Heart left ventricle (tissue), 13 donors: ENCODE measurements at regions not wholly inside any gene's neighbourhood (a gene's known extent, or its start where the extent isn't known, plus 50 kb on each side); places are given as distances from the start of the nearest gene placed in this dataset.

Experiments used
- CTCF ChIP-seq, 12 donors: fragments of 200-600 bp; sonication (generic) in 4 of 12; IDR thresholded peaks; one replicate each; pipeline versions ENCODE4 v1.5.0 to v1.8.0; 2018 to 2022; ENCODE audit warnings: antibody characterized with exemption in 12 of 12, mild to moderate bottlenecking in 5 of 12
- POLR2A ChIP-seq, 2 donors: fragments of 450-650 bp; IDR thresholded peaks; one replicate each; pipeline ENCODE4 v1.6.1; 2017; ENCODE audit warnings: antibody characterized with exemption in 2 of 2, mild to moderate bottlenecking in 2 of 2, moderate library complexity in 2 of 2
- donor health status: ischemic (EF 13 %, LVEDD 7.1; RV severe dilation, severe dysfunction).
- donor health status: DM: no; HTN: yes; CAD: no.
- donor health status: DM: no; HTN: no; CAD: no.
- donor health status: ischemic (EF 25% LVEDD 6.9; RV normal size, moderate dysfunction).
- donor health status: ischemic (EF 25% LVEDD 5.7; RV mildly dilated, moderate dysfunction).
- donor health status: ischemic (EF 35%, LVEDD 5.7; RV mildly dilated, moderate dysfunction).
- donor health status: nonischemic (EF 11% LVEDD 7.7; RV severe dilation, severe dysfunction).
- donor health status: DM: yes; HTN: yes; CAD: no.
- donor health status: PGD.
- donor health status: ischemic (EF 29% LVEDD 5.4; RV normal size, mild dysfunction).
- donor health status: nonischemic (EF 23%, LVEDD 6.1; RV moderate dilation, normal function).

DNA sequence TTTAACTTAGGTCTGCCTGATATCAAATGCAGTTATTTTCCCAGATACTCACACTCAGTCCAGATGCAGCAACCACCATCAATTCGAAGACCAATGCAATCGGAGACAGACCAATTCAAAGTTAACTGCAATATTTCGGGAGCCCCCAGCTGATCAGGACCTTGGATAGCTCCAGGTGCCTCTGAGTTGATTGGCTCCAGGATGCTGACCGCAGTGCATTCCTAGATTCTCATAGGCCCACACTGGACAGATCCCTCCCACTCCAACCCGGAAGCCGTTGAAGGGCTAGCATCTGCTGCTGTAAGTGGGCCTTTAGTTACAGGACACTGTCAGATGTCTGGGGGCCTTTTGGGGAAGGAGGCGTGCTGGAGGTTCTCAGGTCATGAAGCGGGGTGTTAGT, 89.5 kb upstream of the ATP2B2 start:
- TF ChIP-seq CTCF (IDR thresholded peaks at IDR 0.05), result no peak
- no peak for TF ChIP-seq POLR2A (IDR thresholded peaks at IDR 0.05)
